Ascending aorta (tissue), 2 donors: ENCODE measurements at regions not wholly inside any gene's neighbourhood (a gene's known extent, or its start where the extent isn't known, plus 50 kb on each side); places are given as distances from the start of the nearest gene placed in this dataset.

ENCODE experiments used
- DNase-seq, 2 donors: peaks; one replicate each; pipeline ENCODE4 v3.0.0-alpha.2; 2019; ENCODE audit warnings: low spot score in 2 of 2
- H3K27ac ChIP-seq, 2 donors: fragments of 200-600 bp; sonication (generic); one replicate each; pipeline ENCODE4 v1.5.1; 2016 to 2017; ENCODE audit warnings: mild to moderate bottlenecking in 1 of 2
- H3K27me3 ChIP-seq: fragments of 200-600 bp; sonication (generic); one replicate; pipeline ENCODE4 v1.5.1; 2017
- H3K36me3 ChIP-seq, 2 donors: fragments of 200-600 bp; sonication (generic); one replicate each; pipeline ENCODE4 v1.5.1; 2016
- H3K4me1 ChIP-seq, 2 donors: fragments of 200-600 bp; sonication (generic); one replicate each; pipeline ENCODE4 v1.5.1; 2016 to 2017; ENCODE audit warnings: mild to moderate bottlenecking in 1 of 2
- H3K4me3 ChIP-seq, 2 donors: fragments of 200-600 bp; sonication (generic); one replicate each; pipeline ENCODE4 v1.5.1; 2016 to 2017; ENCODE audit warnings: mild to moderate bottlenecking in 1 of 2
- H3K9me3 ChIP-seq, 2 donors: fragments of 200-600 bp; sonication (generic); one replicate each; pipeline ENCODE4 v1.5.1; 2016
- intact Hi-C: fragments of 100-400 bp; cut with DNase I; formaldehyde crosslinking; loops from one replicate; pipeline ENCODE4 v1.15.1; 2023
- TF ChIP-seq, protein P1 (sequence below), 3 experiments: fragments of 200-600 bp in 2 of 3; fragments of 450-650 bp in 1 of 3; sonication (generic) in 2 of 3; IDR thresholded peaks; one replicate each; pipeline ENCODE4 v1.5.1; 2016 to 2019; ENCODE audit warnings: antibody characterized with exemption in 3 of 3, mild to moderate bottlenecking in 1 of 3, moderate library complexity in 1 of 3

DNA sequence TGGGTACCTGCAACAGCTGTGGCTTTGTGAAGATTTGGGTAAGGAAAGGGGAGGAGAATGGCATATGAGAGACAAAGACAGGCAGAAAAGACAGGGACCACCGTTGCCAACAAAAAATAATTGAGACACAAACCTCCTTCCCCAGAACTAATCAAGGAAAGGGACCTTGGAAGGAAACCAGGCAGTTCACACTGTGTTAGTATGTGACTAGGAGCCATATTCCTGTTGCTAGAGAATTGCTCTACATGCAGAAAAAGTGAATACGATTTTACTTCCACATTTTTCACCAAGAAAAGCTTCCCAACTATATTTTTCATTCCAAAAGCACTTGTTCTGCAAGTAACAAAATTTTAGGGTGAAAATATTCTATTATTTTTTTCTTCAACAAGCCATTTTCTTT, 393.7 kb upstream of the ADAMTS9 start:
- intact Hi-C loops, result no loop called here
- Histone ChIP-seq H3K9me3 (peaks cover 0 to 11% of the 10 kb centered on the region in 2 donors), H3K4me1 (no peaks in the 10 kb centered on the region), H3K27me3 (no peaks in the 10 kb centered on the region), H3K4me3 (no peak overlapping the region), H3K27ac (no peak overlapping the region), H3K36me3 (no peaks in the 10 kb centered on the region)
- DNase-seq, result no peak
- TF ChIP-seq, protein P1, sequence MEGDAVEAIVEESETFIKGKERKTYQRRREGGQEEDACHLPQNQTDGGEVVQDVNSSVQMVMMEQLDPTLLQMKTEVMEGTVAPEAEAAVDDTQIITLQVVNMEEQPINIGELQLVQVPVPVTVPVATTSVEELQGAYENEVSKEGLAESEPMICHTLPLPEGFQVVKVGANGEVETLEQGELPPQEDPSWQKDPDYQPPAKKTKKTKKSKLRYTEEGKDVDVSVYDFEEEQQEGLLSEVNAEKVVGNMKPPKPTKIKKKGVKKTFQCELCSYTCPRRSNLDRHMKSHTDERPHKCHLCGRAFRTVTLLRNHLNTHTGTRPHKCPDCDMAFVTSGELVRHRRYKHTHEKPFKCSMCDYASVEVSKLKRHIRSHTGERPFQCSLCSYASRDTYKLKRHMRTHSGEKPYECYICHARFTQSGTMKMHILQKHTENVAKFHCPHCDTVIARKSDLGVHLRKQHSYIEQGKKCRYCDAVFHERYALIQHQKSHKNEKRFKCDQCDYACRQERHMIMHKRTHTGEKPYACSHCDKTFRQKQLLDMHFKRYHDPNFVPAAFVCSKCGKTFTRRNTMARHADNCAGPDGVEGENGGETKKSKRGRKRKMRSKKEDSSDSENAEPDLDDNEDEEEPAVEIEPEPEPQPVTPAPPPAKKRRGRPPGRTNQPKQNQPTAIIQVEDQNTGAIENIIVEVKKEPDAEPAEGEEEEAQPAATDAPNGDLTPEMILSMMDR (IDR thresholded peaks at IDR 0.05), result no peak

DNA sequence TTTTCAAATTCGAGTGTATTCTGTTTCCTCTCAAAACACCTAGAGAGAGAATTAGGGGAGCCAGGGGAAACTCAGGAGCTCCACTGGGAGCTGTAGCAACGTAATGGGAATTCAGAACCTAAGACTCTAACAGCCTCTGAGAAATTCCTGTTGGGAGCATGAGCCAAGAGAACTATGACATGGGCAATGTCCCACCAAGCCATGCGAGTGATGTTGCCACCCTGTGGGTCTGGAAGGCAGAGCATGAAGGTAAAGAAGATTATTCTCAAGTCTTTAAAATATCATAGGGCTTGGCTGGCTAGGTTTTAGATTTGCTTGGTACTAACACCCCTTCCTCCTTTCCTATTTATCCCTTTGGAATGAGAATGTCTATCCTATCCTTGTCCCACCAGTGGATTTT, 392.6 kb upstream of the ADAMTS9 start:
- no peaks in the 10 kb centered on the region for H3K27me3 ChIP-seq
- H3K36me3 ChIP-seq, result no peaks in the 10 kb centered on the region
- no peaks in the 10 kb centered on the region for H3K4me1 ChIP-seq
- intact Hi-C loops, result no loop called here
- TF ChIP-seq, protein P1 (IDR thresholded peaks at IDR 0.05), result no peak
- peaks cover 0 to 11% of the 10 kb centered on the region in 2 donors for H3K9me3 ChIP-seq
- DNase-seq, result no peak
- no peak overlapping the region for H3K4me3 ChIP-seq
- no peak overlapping the region for H3K27ac ChIP-seq

DNA sequence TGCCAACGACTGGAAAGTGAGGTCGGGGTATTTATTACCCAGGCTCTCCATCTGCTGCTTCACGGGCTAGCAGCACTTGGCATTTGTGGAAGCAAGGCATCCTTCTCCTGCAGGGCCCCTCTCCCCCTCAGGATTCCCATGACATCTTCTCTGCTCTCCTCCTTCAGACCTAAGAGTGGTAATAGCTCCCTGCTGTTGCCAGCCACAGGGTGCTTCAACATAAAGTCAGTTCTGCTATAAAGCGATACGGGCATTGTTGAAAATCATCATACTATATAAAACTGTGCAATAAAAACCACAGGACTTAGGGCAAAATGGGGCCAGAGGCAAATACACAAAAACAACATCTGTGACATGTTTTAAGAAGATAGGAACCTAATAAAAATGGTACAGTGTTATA, 391.8 kb upstream of the ADAMTS9 start:
- Histone ChIP-seq H3K4me3 (no peak overlapping the region), H3K27ac (no peak overlapping the region), H3K9me3 (peaks cover 0 to 11% of the 10 kb centered on the region in 2 donors), H3K4me1 (no peaks in the 10 kb centered on the region), H3K27me3 (no peaks in the 10 kb centered on the region), H3K36me3 (no peaks in the 10 kb centered on the region)
- intact Hi-C loops, result no loop called here
- TF ChIP-seq, protein P1 (IDR thresholded peaks at IDR 0.05), result no peak
- no peak for DNase-seq

DNA sequence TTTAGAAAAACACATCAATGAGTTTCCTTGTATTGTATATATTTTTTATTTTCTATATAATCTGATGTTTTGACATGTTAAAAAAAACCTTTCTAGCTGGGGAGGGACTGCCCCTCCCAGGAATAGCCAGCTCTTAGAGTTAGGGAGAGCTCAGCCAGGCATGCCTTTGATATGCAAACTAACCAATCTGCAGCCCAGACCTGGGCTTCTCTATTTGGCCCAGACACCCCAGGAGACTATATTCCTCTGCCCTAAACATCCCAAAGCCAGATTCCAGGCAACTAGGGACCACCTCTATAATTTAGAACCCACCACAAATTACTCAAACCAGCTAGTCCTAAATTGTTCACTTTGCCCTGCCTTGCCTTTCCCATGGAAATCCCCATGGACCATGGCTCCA, 390.9 kb upstream of the ADAMTS9 start:
- H3K4me3 ChIP-seq, result no peak overlapping the region
- no peaks in the 10 kb centered on the region for H3K4me1 ChIP-seq
- no peaks in the 10 kb centered on the region for H3K36me3 ChIP-seq
- intact Hi-C loops, result no loop called here
- TF ChIP-seq, protein P1 (IDR thresholded peaks at IDR 0.05), result no peak
- H3K9me3 ChIP-seq, result peaks cover 0 to 11% of the 10 kb centered on the region in 2 donors
- no peaks in the 10 kb centered on the region for H3K27me3 ChIP-seq
- DNase-seq, result no peak
- no peak overlapping the region for H3K27ac ChIP-seq

DNA sequence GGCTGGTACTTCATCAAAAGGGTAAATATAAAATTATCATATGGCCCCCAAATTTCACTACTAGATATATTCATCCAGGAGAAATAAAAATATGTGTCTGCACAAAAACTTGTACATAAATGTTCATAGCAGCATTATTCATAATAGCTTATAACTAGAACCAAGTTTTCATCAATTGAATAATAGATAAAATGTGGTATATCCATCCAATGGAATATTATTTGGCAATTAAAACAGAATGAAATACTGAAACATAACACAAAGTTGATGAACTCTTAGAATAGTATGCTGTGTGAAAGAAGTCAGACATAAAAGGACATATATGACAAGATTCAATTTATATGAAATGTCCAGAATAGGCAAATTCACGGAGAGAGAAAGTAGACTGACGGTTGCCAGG, 389.3 kb upstream of the ADAMTS9 start:
- no peaks in the 10 kb centered on the region for H3K36me3 ChIP-seq
- H3K27me3 ChIP-seq, result no peaks in the 10 kb centered on the region
- intact Hi-C loops, result no loop called here
- TF ChIP-seq, protein P1 (IDR thresholded peaks at IDR 0.05), result no peak
- H3K27ac ChIP-seq, result no peak overlapping the region
- H3K9me3 ChIP-seq, result peaks cover 0 to 11% of the 10 kb centered on the region in 2 donors
- DNase-seq, result no peak
- H3K4me1 ChIP-seq, result no peaks in the 10 kb centered on the region
- H3K4me3 ChIP-seq, result no peak overlapping the region

DNA sequence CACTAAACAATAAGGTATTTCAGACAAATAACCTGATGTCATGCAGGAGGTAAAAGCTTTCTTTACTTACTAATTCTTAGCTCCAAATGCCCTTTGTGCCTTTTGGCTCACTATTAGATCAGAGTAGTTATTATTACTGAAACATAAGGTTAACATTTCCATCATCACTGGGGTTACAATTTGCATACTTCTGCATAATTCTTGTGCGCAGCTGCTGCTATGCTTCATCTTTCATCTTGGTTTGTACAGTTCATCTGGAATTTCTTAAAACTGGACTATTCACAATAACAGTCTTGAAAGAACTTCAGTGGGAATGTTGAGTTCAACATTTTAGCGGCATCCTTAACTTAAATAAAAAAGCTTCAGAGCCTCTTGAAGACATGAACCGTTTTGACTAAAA, 383.2 kb upstream of the ADAMTS9 start:
- no peaks in the 10 kb centered on the region for H3K4me1 ChIP-seq
- TF ChIP-seq, protein P1 (IDR thresholded peaks at IDR 0.05), result no peak
- intact Hi-C loops, result no loop called here
- DNase-seq, result no peak
- no peaks in the 10 kb centered on the region for H3K36me3 ChIP-seq
- no peak overlapping the region for H3K27ac ChIP-seq
- no peaks in the 10 kb centered on the region for H3K27me3 ChIP-seq
- no peak overlapping the region for H3K4me3 ChIP-seq
- no peaks in the 10 kb centered on the region for H3K9me3 ChIP-seq
